C4-2B (cell line): ENCODE measurements at regions not wholly inside any gene's neighbourhood (a gene's known extent, or its start where the extent isn't known, plus 50 kb on each side); places are given as distances from the start of the nearest gene placed in this dataset.

Source experiments
- ZFX ChIP-seq: fragments of 450-650 bp; IDR thresholded peaks from 2 replicates; pipeline ENCODE4 v1.6.1; 2017
- TF ChIP-seq, protein P1 (sequence below): fragments of 450-650 bp; conservative IDR thresholded peaks from 2 replicates; pipeline ENCODE4 v1.5.1; 2017; ENCODE audit warnings: mild to moderate bottlenecking

DNA sequence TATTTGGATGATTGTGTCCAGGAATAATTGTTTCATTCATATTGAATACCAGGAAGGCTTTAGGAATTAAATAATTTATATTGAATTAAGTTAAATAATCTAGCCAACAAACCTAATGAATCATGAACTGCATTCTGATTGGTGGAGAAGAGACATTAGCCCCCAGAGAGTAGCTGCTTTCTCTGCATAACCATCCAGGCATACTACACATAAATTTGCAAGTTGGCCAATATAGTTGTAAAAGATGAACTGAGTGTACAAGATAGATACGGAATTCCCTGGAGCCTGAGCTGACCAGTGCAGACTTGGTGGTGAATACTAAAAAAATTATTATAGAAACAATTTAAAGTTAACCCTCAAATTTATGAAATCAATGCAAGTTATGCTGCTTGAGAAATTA lies 311.8 kb upstream of the KIF2A start:
- TF ChIP-seq, protein P1, sequence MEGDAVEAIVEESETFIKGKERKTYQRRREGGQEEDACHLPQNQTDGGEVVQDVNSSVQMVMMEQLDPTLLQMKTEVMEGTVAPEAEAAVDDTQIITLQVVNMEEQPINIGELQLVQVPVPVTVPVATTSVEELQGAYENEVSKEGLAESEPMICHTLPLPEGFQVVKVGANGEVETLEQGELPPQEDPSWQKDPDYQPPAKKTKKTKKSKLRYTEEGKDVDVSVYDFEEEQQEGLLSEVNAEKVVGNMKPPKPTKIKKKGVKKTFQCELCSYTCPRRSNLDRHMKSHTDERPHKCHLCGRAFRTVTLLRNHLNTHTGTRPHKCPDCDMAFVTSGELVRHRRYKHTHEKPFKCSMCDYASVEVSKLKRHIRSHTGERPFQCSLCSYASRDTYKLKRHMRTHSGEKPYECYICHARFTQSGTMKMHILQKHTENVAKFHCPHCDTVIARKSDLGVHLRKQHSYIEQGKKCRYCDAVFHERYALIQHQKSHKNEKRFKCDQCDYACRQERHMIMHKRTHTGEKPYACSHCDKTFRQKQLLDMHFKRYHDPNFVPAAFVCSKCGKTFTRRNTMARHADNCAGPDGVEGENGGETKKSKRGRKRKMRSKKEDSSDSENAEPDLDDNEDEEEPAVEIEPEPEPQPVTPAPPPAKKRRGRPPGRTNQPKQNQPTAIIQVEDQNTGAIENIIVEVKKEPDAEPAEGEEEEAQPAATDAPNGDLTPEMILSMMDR, result no peak
- TF ChIP-seq ZFX, result no peak
